WTC11 (cell line): ENCODE measurements at regions not wholly inside any gene's neighbourhood (a gene's known extent, or its start where the extent isn't known, plus 50 kb on each side); places are given as distances from the start of the nearest gene placed in this dataset.

ENCODE experiments used
- ATAC-seq: fragments of 200-7000 bp; cut with Tn5 transposase; 2 replicates; pipeline ENCODE4 v1.10.0; 2021; ENCODE audit warnings: mild to moderate bottlenecking, moderate library complexity
- CTCF ChIA-PET: fragments of 300-600 bp; sonication (Branson Sonifier 250); formaldehyde crosslinking; loops from one replicate; lab custom pipeline; 2021; ENCODE audit warnings: antibody characterized with exemption; lab: Charles Lee
- POLR2A ChIA-PET: fragments of 350-600 bp; sonication (Branson Sonifier 250); formaldehyde crosslinking; loops from one replicate; lab custom pipeline; 2021; ENCODE audit warnings: antibody characterized with exemption; lab: Charles Lee
- DNase-seq: peaks from one replicate; pipeline ENCODE4 v3.0.0; 2021; ENCODE audit warnings: low spot score
- H3K27ac Mint-ChIP-seq: 2 replicates; pipeline ENCODE4 v1.8.0; 2021; ENCODE audit warnings: mixed read lengths
- H3K27me3 Mint-ChIP-seq: 2 replicates; pipeline ENCODE4 v1.8.0; 2021; ENCODE audit warnings: low read depth, mild to moderate bottlenecking, moderate library complexity, mixed read lengths
- H3K36me3 Mint-ChIP-seq: 2 replicates; pipeline ENCODE4 v1.8.0; 2021; ENCODE audit warnings: mixed read lengths
- H3K4me1 Mint-ChIP-seq: 2 replicates; pipeline ENCODE4 v1.8.0; 2022; ENCODE audit warnings: mixed read lengths
- H3K4me3 Mint-ChIP-seq: 2 replicates; pipeline ENCODE4 v1.8.0; 2021; ENCODE audit warnings: mild to moderate bottlenecking, moderate library complexity, mixed read lengths
- H3K9me3 Mint-ChIP-seq: 2 replicates; pipeline ENCODE4 v1.8.0; 2021; ENCODE audit warnings: mixed read lengths
- EMX1 ChIP-seq: fragments of 250-450 bp; sonication (Bioruptor Pico); IDR thresholded peaks from 2 replicates; pipeline ENCODE4 v1.8.0; 2021; ENCODE audit warnings: mild to moderate bottlenecking
- GRHL2 ChIP-seq: fragments of 250-450 bp; sonication (Bioruptor Pico); IDR thresholded peaks from 2 replicates; pipeline ENCODE4 v1.8.0; 2022; ENCODE audit warnings: mild to moderate bottlenecking, moderate library complexity; ENCODE audit not compliant: insufficient replicate concordance, severe bottlenecking
- IRF2 ChIP-seq: sonication (generic); formaldehyde crosslinking; IDR thresholded peaks from 2 replicates; pipeline ENCODE4 v1.8.0; 2022; ENCODE audit warnings: low read depth, missing genetic modification reagents, borderline replicate concordance
- NFATC4 ChIP-seq: fragments of 250-450 bp; sonication (Bioruptor Pico); IDR thresholded peaks from 2 replicates; pipeline ENCODE4 v1.9.0; 2021; ENCODE audit warnings: mild to moderate bottlenecking
- NR2C2 ChIP-seq: sonication (generic); formaldehyde crosslinking; IDR thresholded peaks from 2 replicates; pipeline ENCODE4 v1.8.0; 2022; ENCODE audit warnings: mild to moderate bottlenecking, missing genetic modification reagents
- TCF7 ChIP-seq: sonication (generic); formaldehyde crosslinking; IDR thresholded peaks from 2 replicates; pipeline ENCODE4 v1.8.0; 2022; ENCODE audit warnings: mild to moderate bottlenecking, low read depth, missing genetic modification reagents, moderate library complexity
- TF ChIP-seq, protein P1 (sequence below): sonication (generic); formaldehyde crosslinking; conservative IDR thresholded peaks from 2 replicates; pipeline ENCODE4 v1.8.1; 2022; ENCODE audit warnings: mild to moderate bottlenecking, missing genetic modification reagents
- TF ChIP-seq, protein P2 (sequence below): sonication (generic); formaldehyde crosslinking; IDR thresholded peaks from 2 replicates; pipeline ENCODE4 v1.8.0; 2022; ENCODE audit warnings: mild to moderate bottlenecking, missing genetic modification reagents
- TF ChIP-seq, protein P3 (sequence below): fragments of 250-450 bp; sonication (Bioruptor Pico); conservative IDR thresholded peaks from 2 replicates; pipeline ENCODE4 v1.9.0; 2021; ENCODE audit warnings: mild to moderate bottlenecking
- TF ChIP-seq, protein P4 (sequence below): sonication (generic); formaldehyde crosslinking; conservative IDR thresholded peaks from 2 replicates; pipeline ENCODE4 v1.8.1; 2023; ENCODE audit warnings: mild to moderate bottlenecking, low read depth, missing genetic modification reagents, moderate library complexity
- TF ChIP-seq, protein P5 (sequence below): sonication (generic); formaldehyde crosslinking; IDR thresholded peaks from 2 replicates; pipeline ENCODE4 v1.8.1; 2023; ENCODE audit warnings: mild to moderate bottlenecking, missing genetic modification reagents
- TF ChIP-seq, protein P6 (sequence below): fragments of 250-450 bp; sonication (Bioruptor Pico); IDR thresholded peaks from 2 replicates; pipeline ENCODE4 v1.8.0; 2021; ENCODE audit warnings: mild to moderate bottlenecking
- TF ChIP-seq, protein P7 (sequence below): sonication (generic); formaldehyde crosslinking; IDR thresholded peaks from 2 replicates; pipeline ENCODE4 v1.8.1; 2023; ENCODE audit warnings: mild to moderate bottlenecking, moderate library complexity, missing genetic modification reagents
- TF ChIP-seq, protein P8 (sequence below): fragments of 250-450 bp; sonication (Bioruptor Pico); IDR thresholded peaks from 2 replicates; pipeline ENCODE4 v1.9.0; 2021; ENCODE audit warnings: mild to moderate bottlenecking
- TF ChIP-seq, protein P9 (sequence below): sonication (generic); formaldehyde crosslinking; IDR thresholded peaks from 2 replicates; pipeline ENCODE4 v1.8.0; 2023; ENCODE audit warnings: mild to moderate bottlenecking, missing genetic modification reagents
- TF ChIP-seq, protein P10 (sequence below): sonication (generic); formaldehyde crosslinking; IDR thresholded peaks from 2 replicates; pipeline ENCODE4 v1.8.0; 2022; ENCODE audit warnings: mild to moderate bottlenecking, missing genetic modification reagents

DNA sequence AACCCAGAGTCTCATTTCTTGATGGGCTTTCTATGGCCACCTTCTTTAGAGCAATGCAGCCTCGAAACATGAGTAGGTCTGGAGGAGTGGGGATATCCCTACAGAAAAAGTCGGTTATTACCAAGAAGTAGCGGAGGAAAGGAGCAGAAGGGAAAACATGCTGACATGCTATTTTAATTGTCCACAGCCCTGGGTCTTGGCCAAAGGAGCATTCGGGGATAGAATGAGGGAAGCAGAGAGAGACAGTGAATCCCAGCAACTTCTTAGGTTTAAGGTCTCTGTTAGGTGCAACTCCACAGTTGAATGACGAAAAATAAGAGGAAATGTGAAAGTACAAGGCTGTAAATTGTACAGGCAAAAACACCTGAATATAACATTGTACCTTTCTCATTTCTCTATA, 506.7 kb upstream of the CDH18 start:
- no peaks in the 10 kb centered on the region for H3K36me3 Mint-ChIP-seq
- TF ChIP-seq, protein P1, sequence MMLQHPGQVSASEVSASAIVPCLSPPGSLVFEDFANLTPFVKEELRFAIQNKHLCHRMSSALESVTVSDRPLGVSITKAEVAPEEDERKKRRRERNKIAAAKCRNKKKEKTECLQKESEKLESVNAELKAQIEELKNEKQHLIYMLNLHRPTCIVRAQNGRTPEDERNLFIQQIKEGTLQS (CRISPR knock-in tag): no peak
- TF ChIP-seq, protein P2, sequence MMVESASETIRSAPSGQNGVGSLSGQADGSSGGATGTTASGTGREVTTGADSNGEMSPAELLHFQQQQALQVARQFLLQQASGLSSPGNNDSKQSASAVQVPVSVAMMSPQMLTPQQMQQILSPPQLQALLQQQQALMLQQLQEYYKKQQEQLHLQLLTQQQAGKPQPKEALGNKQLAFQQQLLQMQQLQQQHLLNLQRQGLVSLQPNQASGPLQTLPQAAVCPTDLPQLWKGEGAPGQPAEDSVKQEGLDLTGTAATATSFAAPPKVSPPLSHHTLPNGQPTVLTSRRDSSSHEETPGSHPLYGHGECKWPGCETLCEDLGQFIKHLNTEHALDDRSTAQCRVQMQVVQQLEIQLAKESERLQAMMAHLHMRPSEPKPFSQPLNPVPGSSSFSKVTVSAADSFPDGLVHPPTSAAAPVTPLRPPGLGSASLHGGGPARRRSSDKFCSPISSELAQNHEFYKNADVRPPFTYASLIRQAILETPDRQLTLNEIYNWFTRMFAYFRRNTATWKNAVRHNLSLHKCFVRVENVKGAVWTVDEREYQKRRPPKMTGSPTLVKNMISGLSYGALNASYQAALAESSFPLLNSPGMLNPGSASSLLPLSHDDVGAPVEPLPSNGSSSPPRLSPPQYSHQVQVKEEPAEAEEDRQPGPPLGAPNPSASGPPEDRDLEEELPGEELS (CRISPR knock-in tag): no peak
- no peak for TF ChIP-seq TCF7 (CRISPR knock-in tag)
- TF ChIP-seq NFATC4 (CRISPR knock-in tag): no peak
- TF ChIP-seq, all 79 proteins: peak for 0
- Mint-ChIP-seq H3K27ac (no peak overlapping the region), H3K27me3 (no peaks in the 10 kb centered on the region), H3K4me3 (no peak overlapping the region), H3K4me1 (no peaks in the 10 kb centered on the region), H3K9me3 (0 out of 2 replicates have a peak, but pooled peaks cover 4% of the 10 kb centered on the region)
- ATAC-seq (no peak), DNase-seq (no peak)
- ChIA-PET POLR2A (no interaction called here), CTCF (no interaction called here)

DNA sequence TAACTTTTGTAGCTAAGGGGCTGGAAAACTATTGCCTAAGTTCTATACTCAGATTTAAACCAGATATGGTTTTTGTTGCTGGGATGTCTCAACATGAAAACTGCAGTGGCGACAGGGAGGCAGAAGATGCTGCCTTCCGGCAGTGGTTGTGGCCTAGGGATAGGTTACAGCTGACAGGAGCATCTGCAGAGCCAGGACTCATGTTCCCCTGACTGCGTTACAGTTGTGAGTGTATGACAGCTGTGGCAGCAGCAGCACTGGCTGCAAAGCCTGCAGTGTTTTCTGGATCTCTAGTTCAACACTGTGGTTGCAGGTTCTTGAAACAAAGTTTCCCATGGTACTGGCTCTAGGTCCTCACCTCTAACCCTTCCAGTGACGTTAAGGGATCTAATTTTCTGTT, 498.8 kb upstream of the CDH18 start:
- Mint-ChIP-seq H3K4me1 (no peaks in the 10 kb centered on the region), H3K36me3 (no peaks in the 10 kb centered on the region), H3K9me3 (0 out of 2 replicates have a peak, but pooled peaks cover 4% of the 10 kb centered on the region), H3K27me3 (no peaks in the 10 kb centered on the region), H3K4me3 (no peak overlapping the region), H3K27ac (no peak overlapping the region)
- ChIA-PET CTCF (no interaction called here), POLR2A (no interaction called here)
- TF ChIP-seq, protein P3, sequence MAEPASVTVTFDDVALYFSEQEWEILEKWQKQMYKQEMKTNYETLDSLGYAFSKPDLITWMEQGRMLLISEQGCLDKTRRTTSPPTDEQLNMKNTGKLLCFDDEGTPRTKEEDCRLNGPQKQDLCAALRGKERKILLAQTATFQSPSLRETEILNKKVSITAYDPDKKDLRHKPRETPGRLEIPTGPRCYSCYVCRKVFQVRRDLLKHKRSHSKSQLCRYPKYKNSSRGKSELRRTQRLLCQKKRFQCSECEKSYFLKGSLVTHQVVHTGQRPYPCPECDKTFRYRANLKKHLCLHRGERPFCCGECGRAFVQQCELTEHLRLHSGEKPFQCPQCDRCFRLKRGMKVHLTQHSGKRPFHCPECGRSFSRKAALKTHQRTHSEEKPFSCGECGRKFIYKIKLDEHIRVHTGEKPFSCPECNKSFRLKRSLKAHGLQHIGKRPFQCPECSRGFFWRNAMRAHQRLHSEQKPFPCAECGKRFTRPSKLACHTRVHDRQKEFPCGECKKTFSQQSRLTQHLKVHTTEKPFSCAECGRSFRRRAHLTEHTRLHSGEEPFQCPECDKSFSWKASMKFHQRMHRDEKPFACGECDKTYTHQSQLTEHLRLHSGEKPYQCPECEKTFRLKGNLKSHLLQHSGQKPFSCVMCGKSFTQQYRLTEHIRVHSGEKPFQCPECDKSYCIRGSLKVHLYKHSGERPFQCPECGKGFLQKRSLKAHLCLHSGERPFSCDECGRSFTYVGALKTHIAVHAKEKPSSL (CRISPR knock-in tag): no peak
- TF ChIP-seq, protein P4, sequence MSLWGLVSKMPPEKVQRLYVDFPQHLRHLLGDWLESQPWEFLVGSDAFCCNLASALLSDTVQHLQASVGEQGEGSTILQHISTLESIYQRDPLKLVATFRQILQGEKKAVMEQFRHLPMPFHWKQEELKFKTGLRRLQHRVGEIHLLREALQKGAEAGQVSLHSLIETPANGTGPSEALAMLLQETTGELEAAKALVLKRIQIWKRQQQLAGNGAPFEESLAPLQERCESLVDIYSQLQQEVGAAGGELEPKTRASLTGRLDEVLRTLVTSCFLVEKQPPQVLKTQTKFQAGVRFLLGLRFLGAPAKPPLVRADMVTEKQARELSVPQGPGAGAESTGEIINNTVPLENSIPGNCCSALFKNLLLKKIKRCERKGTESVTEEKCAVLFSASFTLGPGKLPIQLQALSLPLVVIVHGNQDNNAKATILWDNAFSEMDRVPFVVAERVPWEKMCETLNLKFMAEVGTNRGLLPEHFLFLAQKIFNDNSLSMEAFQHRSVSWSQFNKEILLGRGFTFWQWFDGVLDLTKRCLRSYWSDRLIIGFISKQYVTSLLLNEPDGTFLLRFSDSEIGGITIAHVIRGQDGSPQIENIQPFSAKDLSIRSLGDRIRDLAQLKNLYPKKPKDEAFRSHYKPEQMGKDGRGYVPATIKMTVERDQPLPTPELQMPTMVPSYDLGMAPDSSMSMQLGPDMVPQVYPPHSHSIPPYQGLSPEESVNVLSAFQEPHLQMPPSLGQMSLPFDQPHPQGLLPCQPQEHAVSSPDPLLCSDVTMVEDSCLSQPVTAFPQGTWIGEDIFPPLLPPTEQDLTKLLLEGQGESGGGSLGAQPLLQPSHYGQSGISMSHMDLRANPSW (CRISPR knock-in tag): no peak
- TF ChIP-seq, protein P5, sequence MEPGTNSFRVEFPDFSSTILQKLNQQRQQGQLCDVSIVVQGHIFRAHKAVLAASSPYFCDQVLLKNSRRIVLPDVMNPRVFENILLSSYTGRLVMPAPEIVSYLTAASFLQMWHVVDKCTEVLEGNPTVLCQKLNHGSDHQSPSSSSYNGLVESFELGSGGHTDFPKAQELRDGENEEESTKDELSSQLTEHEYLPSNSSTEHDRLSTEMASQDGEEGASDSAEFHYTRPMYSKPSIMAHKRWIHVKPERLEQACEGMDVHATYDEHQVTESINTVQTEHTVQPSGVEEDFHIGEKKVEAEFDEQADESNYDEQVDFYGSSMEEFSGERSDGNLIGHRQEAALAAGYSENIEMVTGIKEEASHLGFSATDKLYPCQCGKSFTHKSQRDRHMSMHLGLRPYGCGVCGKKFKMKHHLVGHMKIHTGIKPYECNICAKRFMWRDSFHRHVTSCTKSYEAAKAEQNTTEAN (CRISPR knock-in tag): no peak
- TF ChIP-seq NR2C2 (CRISPR knock-in tag): no peak
- TF ChIP-seq GRHL2 (CRISPR knock-in tag): no peak
- TF ChIP-seq, protein P6, sequence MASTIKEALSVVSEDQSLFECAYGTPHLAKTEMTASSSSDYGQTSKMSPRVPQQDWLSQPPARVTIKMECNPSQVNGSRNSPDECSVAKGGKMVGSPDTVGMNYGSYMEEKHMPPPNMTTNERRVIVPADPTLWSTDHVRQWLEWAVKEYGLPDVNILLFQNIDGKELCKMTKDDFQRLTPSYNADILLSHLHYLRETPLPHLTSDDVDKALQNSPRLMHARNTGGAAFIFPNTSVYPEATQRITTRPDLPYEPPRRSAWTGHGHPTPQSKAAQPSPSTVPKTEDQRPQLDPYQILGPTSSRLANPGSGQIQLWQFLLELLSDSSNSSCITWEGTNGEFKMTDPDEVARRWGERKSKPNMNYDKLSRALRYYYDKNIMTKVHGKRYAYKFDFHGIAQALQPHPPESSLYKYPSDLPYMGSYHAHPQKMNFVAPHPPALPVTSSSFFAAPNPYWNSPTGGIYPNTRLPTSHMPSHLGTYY (CRISPR knock-in tag): no peak
- TF ChIP-seq, protein P7, sequence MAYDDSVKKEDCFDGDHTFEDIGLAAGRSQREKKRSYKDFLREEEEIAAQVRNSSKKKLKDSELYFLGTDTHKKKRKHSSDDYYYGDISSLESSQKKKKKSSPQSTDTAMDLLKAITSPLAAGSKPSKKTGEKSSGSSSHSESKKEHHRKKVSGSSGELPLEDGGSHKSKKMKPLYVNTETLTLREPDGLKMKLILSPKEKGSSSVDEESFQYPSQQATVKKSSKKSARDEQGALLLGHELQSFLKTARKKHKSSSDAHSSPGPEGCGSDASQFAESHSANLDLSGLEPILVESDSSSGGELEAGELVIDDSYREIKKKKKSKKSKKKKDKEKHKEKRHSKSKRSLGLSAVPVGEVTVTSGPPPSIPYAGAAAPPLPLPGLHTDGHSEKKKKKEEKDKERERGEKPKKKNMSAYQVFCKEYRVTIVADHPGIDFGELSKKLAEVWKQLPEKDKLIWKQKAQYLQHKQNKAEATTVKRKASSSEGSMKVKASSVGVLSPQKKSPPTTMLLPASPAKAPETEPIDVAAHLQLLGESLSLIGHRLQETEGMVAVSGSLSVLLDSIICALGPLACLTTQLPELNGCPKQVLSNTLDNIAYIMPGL (CRISPR knock-in tag): no peak
- no peak for TF ChIP-seq EMX1 (CRISPR knock-in tag)
- TF ChIP-seq, protein P8, sequence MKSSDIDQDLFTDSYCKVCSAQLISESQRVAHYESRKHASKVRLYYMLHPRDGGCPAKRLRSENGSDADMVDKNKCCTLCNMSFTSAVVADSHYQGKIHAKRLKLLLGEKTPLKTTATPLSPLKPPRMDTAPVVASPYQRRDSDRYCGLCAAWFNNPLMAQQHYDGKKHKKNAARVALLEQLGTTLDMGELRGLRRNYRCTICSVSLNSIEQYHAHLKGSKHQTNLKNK (CRISPR knock-in tag): no peak
- TF ChIP-seq IRF2: no peak
- TF ChIP-seq, protein P9, sequence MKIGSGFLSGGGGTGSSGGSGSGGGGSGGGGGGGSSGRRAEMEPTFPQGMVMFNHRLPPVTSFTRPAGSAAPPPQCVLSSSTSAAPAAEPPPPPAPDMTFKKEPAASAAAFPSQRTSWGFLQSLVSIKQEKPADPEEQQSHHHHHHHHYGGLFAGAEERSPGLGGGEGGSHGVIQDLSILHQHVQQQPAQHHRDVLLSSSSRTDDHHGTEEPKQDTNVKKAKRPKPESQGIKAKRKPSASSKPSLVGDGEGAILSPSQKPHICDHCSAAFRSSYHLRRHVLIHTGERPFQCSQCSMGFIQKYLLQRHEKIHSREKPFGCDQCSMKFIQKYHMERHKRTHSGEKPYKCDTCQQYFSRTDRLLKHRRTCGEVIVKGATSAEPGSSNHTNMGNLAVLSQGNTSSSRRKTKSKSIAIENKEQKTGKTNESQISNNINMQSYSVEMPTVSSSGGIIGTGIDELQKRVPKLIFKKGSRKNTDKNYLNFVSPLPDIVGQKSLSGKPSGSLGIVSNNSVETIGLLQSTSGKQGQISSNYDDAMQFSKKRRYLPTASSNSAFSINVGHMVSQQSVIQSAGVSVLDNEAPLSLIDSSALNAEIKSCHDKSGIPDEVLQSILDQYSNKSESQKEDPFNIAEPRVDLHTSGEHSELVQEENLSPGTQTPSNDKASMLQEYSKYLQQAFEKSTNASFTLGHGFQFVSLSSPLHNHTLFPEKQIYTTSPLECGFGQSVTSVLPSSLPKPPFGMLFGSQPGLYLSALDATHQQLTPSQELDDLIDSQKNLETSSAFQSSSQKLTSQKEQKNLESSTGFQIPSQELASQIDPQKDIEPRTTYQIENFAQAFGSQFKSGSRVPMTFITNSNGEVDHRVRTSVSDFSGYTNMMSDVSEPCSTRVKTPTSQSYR (CRISPR knock-in tag): no peak
- TF ChIP-seq, protein P10, sequence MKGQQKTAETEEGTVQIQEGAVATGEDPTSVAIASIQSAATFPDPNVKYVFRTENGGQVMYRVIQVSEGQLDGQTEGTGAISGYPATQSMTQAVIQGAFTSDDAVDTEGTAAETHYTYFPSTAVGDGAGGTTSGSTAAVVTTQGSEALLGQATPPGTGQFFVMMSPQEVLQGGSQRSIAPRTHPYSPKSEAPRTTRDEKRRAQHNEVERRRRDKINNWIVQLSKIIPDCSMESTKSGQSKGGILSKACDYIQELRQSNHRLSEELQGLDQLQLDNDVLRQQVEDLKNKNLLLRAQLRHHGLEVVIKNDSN (CRISPR knock-in tag): no peak
- DNase-seq: no peak
- peak; percentile 26; the same call in 1 of the 2 replicates for ATAC-seq
